ENCODE measurements at regions not wholly inside any gene's neighbourhood (a gene's known extent, or its start where the extent isn't known, plus 50 kb on each side); places are given as distances from the start of the nearest gene placed in this dataset.

DNA sequence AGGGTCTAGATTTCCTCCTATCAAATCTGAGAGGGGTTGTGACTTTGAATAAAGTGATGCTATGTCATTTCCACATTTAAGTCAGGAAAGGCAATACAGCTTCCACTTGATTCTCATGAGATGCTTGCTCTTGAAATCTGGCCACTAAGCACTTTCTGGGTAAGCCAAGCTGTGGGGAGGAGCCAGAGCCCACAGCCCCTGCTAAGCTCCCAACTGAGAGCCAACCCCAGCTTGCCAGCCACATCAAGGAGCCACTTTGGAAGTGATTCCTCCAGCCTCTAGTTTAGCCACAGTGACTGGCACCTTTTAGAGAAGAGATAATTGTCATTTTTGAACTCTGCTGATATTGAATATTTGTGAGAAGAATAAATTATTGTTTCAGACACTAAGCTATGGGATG, 1441.5 kb upstream of the IGFBP7 start:
- no peak for DNase-seq (ENCODE audit: low spot score)
- TF ChIP-seq, protein P1, sequence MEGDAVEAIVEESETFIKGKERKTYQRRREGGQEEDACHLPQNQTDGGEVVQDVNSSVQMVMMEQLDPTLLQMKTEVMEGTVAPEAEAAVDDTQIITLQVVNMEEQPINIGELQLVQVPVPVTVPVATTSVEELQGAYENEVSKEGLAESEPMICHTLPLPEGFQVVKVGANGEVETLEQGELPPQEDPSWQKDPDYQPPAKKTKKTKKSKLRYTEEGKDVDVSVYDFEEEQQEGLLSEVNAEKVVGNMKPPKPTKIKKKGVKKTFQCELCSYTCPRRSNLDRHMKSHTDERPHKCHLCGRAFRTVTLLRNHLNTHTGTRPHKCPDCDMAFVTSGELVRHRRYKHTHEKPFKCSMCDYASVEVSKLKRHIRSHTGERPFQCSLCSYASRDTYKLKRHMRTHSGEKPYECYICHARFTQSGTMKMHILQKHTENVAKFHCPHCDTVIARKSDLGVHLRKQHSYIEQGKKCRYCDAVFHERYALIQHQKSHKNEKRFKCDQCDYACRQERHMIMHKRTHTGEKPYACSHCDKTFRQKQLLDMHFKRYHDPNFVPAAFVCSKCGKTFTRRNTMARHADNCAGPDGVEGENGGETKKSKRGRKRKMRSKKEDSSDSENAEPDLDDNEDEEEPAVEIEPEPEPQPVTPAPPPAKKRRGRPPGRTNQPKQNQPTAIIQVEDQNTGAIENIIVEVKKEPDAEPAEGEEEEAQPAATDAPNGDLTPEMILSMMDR (IDR thresholded peaks at IDR 0.05), result no peak
- ATAC-seq (ENCODE audit: low FRiP score), result no peak

GRCh38 chr4:58543465-58543864, 1433.3 kb upstream of the IGFBP7 start:
- TF ChIP-seq, protein P1 (IDR thresholded peaks at IDR 0.05), result no peak
- no peak for ATAC-seq (ENCODE audit: low FRiP score)
- no peak for DNase-seq (ENCODE audit: low spot score)

- DNase-seq (ENCODE audit: low spot score), result no peak
- TF ChIP-seq, protein P1 (IDR thresholded peaks at IDR 0.05), result no peak
- ATAC-seq (ENCODE audit: low FRiP score), result no peak
These were observed 1431.7 kb upstream of the IGFBP7 start for GRCh38 chr4:58541926-58542325.

DNA sequence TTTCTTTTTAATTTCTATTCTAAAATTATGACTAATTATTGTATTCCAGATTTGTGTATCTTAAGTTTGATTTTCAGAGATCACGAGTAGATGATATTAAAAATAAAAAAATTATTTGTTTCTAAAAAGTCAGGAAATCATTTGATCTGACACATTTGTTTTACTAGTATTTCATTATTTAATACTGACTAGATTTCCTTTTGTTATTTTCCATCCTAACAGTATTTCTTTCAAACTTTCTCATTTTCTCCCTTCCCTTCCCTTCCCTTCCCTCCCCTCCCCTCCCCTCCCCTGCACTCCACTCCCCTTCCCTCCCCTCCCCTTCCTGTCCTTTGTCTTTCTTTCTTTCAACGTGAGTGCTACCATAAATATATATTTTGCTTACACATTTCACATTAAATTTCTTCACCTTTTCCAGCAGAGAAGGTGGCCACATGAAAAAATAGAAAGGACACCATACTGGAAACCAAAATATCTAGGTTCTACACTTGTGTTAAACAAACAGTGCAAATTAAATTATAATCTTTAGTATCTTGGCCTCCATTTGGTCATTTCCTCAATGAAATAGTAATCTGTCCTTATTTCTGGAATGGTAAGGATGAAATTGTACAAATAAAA, 1412.7 kb upstream of the IGFBP7 start:
- no peak for ATAC-seq (ENCODE audit: low FRiP score)
- no peak for DNase-seq (ENCODE audit: low spot score)
- TF ChIP-seq, protein P1 (IDR thresholded peaks at IDR 0.05), result no peak

- ATAC-seq (ENCODE audit: low FRiP score) (no peak), DNase-seq (ENCODE audit: low spot score) (no peak)
- TF ChIP-seq, protein P1 (IDR thresholded peaks at IDR 0.05), result no peak
These were observed 1405.0 kb upstream of the IGFBP7 start for GRCh38 chr4:58515226-58515625.

DNA sequence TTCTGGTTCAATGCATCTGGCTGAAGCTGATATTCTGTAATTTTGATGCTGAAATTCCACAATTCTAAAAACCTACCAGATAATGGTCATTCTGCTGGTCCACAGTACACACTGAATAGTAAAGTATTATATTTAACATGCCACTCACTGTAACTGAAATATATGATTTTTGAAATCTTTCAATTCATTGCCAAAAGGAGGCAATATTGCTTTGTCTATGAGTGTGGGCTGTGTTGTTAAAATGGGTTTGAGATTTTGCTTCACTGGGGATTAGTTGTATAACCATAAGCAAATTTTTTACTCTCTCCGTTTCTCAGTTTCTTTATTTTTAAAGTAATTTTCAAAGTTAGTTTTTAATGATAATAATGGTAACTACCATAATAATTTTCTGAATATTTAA, 1404.1 kb upstream of the IGFBP7 start:
- DNase-seq (ENCODE audit: low spot score) (no peak), ATAC-seq (ENCODE audit: low FRiP score) (no peak)
- TF ChIP-seq, protein P1 (IDR thresholded peaks at IDR 0.05), result no peak

DNA sequence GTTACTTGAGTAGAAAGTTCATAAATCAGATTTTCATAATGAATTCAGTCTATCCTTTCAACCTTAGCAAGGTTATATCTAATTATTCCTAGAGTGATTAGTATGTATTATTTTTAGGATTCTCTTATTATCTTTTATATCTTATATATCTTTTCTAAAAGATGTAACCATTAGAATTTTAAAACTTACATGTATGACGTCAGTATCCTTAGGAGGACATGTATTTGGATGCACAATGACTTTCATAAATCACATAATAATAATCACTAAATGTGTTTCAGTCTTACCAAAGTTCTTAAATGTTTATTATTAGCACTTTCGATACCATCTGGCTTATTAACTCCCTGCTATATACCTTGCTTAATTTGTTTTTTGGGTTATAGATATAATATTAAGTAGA, 1400.5 kb upstream of the IGFBP7 start:
- DNase-seq (ENCODE audit: low spot score) (no peak), ATAC-seq (ENCODE audit: low FRiP score) (no peak)
- TF ChIP-seq, protein P1 (IDR thresholded peaks at IDR 0.05), result no peak

Data from omental fat pad (tissue), 3 donors.